ENCODE measurements at regions not wholly inside any gene's neighbourhood (a gene's known extent, or its start where the extent isn't known, plus 50 kb on each side); places are given as distances from the start of the nearest gene placed in this dataset.
"Not testable (repeated sequence)": the region's sequence is repeated elsewhere in the genome, so short reads cannot be mapped to it uniquely, and the experiment has no call there.

DNA sequence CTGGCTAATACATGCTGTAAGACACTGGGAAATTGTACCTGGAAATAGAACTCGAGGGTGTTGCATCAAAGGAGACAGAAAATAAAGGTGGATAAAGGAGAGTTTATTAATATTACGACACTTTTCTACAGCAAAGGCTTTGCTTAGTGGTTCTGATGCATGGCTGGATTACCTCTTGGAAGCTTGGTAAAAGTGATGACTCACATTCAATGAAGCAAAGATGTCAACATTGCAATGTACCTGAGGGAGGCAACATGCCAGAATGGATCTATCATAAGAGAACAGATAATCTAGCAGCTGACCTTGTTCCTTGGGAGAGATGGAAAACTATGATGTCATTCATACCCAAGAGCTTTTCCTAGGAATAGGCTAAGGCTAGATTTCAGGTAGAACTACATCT lies 735.1 kb upstream of the DIAPH2 start:
- no peak for DNase-seq (ENCODE audit: low read depth)
- H3K4me3 ChIP-seq (ENCODE audit: control insufficient read depth, low read depth, low read length): no peak overlapping the region
- TF ChIP-seq, protein P1, sequence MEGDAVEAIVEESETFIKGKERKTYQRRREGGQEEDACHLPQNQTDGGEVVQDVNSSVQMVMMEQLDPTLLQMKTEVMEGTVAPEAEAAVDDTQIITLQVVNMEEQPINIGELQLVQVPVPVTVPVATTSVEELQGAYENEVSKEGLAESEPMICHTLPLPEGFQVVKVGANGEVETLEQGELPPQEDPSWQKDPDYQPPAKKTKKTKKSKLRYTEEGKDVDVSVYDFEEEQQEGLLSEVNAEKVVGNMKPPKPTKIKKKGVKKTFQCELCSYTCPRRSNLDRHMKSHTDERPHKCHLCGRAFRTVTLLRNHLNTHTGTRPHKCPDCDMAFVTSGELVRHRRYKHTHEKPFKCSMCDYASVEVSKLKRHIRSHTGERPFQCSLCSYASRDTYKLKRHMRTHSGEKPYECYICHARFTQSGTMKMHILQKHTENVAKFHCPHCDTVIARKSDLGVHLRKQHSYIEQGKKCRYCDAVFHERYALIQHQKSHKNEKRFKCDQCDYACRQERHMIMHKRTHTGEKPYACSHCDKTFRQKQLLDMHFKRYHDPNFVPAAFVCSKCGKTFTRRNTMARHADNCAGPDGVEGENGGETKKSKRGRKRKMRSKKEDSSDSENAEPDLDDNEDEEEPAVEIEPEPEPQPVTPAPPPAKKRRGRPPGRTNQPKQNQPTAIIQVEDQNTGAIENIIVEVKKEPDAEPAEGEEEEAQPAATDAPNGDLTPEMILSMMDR (IDR thresholded peaks at IDR 0.05; ENCODE audit: control insufficient read depth, insufficient read depth, low read depth, low read length, missing control alignments): no peak

DNA sequence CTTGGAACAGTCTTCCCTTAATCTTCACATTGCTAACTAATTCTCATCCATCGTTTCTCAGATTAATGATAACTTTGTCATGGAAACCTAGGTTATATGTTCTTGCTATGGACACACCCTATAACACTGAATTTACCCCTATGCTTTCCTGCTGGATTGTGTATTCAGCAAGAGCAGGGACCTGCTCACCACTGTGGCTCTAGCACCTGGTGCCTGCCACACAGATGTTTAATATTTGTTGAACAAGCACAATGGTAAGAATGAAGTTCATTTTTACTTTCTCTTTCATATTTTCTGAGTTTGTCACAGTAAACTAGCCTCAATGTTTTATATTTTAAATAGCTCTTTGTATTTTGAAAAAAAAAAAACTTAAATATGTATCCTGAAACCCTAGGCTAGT lies 734.0 kb upstream of the DIAPH2 start:
- no peak overlapping the region for H3K4me3 ChIP-seq (ENCODE audit: control insufficient read depth, low read depth, low read length)

DNA sequence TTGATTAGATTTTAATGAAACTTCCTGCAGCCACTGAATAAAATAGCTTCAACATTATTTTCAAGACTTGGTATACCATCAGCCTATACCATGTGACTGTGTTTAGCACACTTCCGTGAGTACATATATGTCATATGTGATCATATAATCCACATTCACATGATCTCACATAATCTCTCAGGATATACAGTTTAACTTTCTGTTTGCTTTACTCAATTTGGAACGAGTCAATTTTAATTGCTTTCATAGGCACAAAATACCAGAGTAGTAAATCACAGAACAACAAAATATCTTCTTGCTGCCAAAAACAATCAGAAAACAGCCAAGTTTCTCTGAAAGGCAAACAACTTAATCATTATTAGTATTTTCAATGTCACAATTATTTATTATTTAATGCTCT lies 731.1 kb upstream of the DIAPH2 start:
- no peak for DNase-seq (ENCODE audit: low read depth)
- TF ChIP-seq, protein P1 (IDR thresholded peaks at IDR 0.05; ENCODE audit: control insufficient read depth, insufficient read depth, low read depth, low read length, missing control alignments): no peak
- no peak overlapping the region for H3K4me3 ChIP-seq (ENCODE audit: control insufficient read depth, low read depth, low read length)

More for the DNA sequence above, 734.0 kb upstream of the DIAPH2 start:
- no peak for DNase-seq (ENCODE audit: low read depth)
- TF ChIP-seq, protein P1 (IDR thresholded peaks at IDR 0.05; ENCODE audit: control insufficient read depth, insufficient read depth, low read depth, low read length, missing control alignments): no peak

DNA sequence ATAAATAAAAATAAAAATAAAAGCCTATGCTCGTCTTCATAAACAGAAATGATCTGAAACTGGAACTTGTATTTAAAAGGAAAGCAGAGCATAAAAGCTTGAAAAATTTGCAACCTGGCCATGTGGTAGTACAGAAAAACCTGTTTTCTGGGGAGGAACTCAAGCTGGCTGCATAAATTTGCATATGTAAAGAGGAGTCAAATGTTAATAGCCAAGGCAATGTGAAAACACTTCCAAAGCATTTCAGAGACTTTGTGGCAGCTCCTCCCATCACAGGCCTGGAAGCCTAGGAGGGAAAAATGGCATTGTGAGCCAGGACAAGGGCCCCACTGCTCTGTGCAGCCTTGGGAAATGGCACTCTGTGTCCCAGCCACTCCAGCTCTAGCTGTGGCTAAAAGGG lies 727.9 kb upstream of the DIAPH2 start:
- no peak overlapping the region for H3K4me3 ChIP-seq (ENCODE audit: control insufficient read depth, low read depth, low read length)
- DNase-seq (ENCODE audit: low read depth): no peak
- TF ChIP-seq, protein P1 (IDR thresholded peaks at IDR 0.05; ENCODE audit: control insufficient read depth, insufficient read depth, low read depth, low read length, missing control alignments): no peak

DNA sequence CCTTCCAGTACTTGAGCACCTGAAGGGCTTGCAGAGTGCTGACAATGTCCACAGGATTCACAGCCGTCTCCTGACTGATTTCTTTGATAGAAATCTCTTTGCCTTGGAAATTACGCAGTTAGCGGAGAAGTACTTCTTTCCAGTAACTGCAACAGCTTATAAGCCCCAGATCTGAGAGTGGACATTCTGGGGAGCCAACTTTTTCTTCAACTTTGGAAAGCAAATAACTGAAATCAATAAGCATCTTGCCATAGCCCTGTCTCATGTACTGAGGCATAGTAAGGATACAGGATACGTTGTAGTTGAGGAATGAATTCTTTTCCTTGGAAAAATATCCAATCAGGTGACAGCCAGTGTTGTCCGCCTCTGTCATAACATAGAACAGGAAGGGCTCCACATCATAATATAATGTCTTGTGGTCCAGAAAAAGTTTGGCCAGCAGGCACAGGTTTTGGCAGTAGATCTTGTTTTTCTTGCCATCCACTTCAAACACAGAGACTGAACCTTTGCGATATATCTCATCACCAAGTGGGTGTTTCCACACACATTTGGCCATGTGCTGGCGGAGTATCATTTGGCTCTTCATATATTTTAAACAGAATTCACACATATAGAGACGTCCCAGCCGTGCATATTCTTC lies 711.1 kb upstream of the DIAPH2 start:
- not testable (repeated sequence) for H3K4me3 ChIP-seq (ENCODE audit: control insufficient read depth, low read depth, low read length); DNase-seq (ENCODE audit: low read depth)

DNA sequence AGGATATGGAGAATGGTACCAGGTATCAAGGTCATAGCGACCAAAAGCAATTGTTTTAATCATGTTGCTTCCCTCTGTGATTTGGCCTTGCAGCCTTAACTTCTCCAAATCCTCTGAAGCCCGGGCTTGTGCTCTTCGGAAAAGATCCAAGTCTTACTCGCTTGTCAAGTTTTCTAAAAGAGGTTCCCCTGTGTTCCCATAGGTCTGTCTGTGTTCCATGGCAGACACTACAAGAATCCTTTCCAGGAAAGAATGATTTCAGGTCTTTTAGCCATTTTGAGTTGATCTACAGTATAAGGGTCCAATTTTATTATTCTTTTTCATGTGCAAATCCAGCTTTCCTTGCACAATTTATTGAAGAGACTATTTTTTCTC lies 710.6 kb upstream of the DIAPH2 start:
- no peak overlapping the region for H3K4me3 ChIP-seq (ENCODE audit: control insufficient read depth, low read depth, low read length)
- TF ChIP-seq, protein P1 (IDR thresholded peaks at IDR 0.05; ENCODE audit: control insufficient read depth, insufficient read depth, low read depth, low read length, missing control alignments): no peak
- DNase-seq (ENCODE audit: low read depth): no peak

DNA sequence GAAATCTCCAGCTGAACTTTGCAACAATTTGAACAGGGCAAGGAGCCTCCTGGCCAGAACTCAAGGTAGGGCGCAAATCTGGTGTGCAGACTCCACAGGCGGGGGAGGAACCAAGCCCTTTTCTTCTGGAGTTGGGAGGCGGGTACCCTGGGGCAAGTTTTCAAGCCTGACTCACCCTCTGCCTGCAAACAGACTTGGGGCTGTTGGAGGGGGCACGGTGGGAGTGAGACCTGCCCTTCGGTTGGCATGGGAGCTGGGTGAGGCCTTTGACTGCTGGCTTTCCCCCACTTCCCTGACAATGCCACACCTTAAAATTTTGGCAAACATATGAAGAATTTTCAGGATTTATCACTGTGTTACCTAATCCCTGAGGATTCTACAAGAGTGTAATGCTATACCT lies 709.8 kb upstream of the DIAPH2 start:
- no peak for DNase-seq (ENCODE audit: low read depth)
- TF ChIP-seq, protein P1 (IDR thresholded peaks at IDR 0.05; ENCODE audit: control insufficient read depth, insufficient read depth, low read depth, low read length, missing control alignments): no peak
- no peak overlapping the region for H3K4me3 ChIP-seq (ENCODE audit: control insufficient read depth, low read depth, low read length)
